Caco-2 (cell line): ENCODE measurements at regions not wholly inside any gene's neighbourhood (a gene's known extent, or its start where the extent isn't known, plus 50 kb on each side); places are given as distances from the start of the nearest gene placed in this dataset.
"Not testable (repeated sequence)": the region's sequence is repeated elsewhere in the genome, so short reads cannot be mapped to it uniquely, and the experiment has no call there.

Experiments used
- BruUV-seq: library from RNA; stranded (reverse); fragments of 400-500 nt; replicated peaks from 2 replicates; lab custom pipeline; 2021; lab: Mats Ljungman, UMichigan
- CTCF ChIA-PET: fragments of 300-600 bp; sonication (Branson Sonifier 250); formaldehyde crosslinking; loops from one replicate; lab custom pipeline; 2022; ENCODE audit warnings: antibody characterized with exemption; lab: Charles Lee
- POLR2A ChIA-PET: fragments of 300-600 bp; sonication (Branson Sonifier 250); formaldehyde crosslinking; loops from one replicate; lab custom pipeline; 2022; ENCODE audit warnings: antibody characterized with exemption; lab: Charles Lee
- DNase-seq, 2 experiments: peaks; one replicate each; pipeline versions ENCODE4 v3.0.0 to v3.0.0-alpha.2; 2020 to 2022
- H3K27me3 ChIP-seq: replicated peaks from 2 replicates; pipeline ENCODE4 v1.6.0; 2011; ENCODE audit warnings: low read length; ENCODE audit not compliant: control insufficient read depth, insufficient read depth
- H3K36me3 ChIP-seq: 2 replicates; pipeline ENCODE4 v1.5.1; 2011; ENCODE audit warnings: low read length; ENCODE audit not compliant: control insufficient read depth, insufficient read depth
- H3K4me1 ChIP-seq: fragments of 250-450 bp; sonication (Bioruptor Pico); 2 replicates; pipeline ENCODE4 v1.5.1; 2020; ENCODE audit warnings: mild to moderate bottlenecking
- H3K4me3 ChIP-seq: 2 replicates; pipeline ENCODE4 v1.5.1; 2011; ENCODE audit warnings: low read depth, mild to moderate bottlenecking, control low read depth, low read length
- H3K9me3 ChIP-seq: fragments of 250-450 bp; sonication (Bioruptor Pico); 2 replicates; pipeline ENCODE4 v1.5.1; 2020; ENCODE audit warnings: mild to moderate bottlenecking, moderate library complexity
- H3K27ac Mint-ChIP-seq: one replicate; pipeline ENCODE4 v1.8.0; 2022; ENCODE audit warnings: mixed read lengths; ENCODE audit not compliant: unreplicated experiment
- H3K27me3 Mint-ChIP-seq: one replicate; pipeline ENCODE4 v1.8.0; 2022; ENCODE audit warnings: mixed read lengths; ENCODE audit not compliant: insufficient read depth, unreplicated experiment
- H3K36me3 Mint-ChIP-seq: one replicate; pipeline ENCODE4 v1.8.0; 2022; ENCODE audit warnings: mild to moderate bottlenecking, mixed read lengths; ENCODE audit not compliant: insufficient read depth, unreplicated experiment
- H3K4me1 Mint-ChIP-seq: one replicate; pipeline ENCODE4 v1.8.0; 2022; ENCODE audit warnings: low read depth, mixed read lengths; ENCODE audit not compliant: unreplicated experiment
- H3K4me3 Mint-ChIP-seq: one replicate; pipeline ENCODE4 v1.8.0; 2022; ENCODE audit warnings: mild to moderate bottlenecking, moderate library complexity, mixed read lengths; ENCODE audit not compliant: unreplicated experiment
- H3K9me3 Mint-ChIP-seq: one replicate; pipeline ENCODE4 v1.8.0; 2022; ENCODE audit warnings: mixed read lengths; ENCODE audit not compliant: unreplicated experiment
- intact Hi-C: fragments of 100-400 bp; cut with micrococcal nuclease; formaldehyde crosslinking; loops from one replicate; pipeline ENCODE4 v1.10.0; 2022; ENCODE audit not compliant: unreplicated experiment
- TF ChIP-seq, protein P1 (sequence below), 2 experiments: fragments of 200-600 bp in 1 of 2; IDR thresholded peaks; 1 replicate in 1 of 2; 2 replicates in 1 of 2; pipeline versions ENCODE4 v1.5.1 to v1.8.0; 2011 to 2022; ENCODE audit warnings: antibody characterized with exemption in 1 of 2, control low read depth in 1 of 2, inconsistent platforms in 1 of 2, low read depth in 1 of 2, low read length in 1 of 2, mild to moderate bottlenecking in 1 of 2, moderate library complexity in 1 of 2; ENCODE audit not compliant: insufficient read depth in 1 of 2, severe bottlenecking in 1 of 2, unreplicated experiment in 1 of 2

DNA sequence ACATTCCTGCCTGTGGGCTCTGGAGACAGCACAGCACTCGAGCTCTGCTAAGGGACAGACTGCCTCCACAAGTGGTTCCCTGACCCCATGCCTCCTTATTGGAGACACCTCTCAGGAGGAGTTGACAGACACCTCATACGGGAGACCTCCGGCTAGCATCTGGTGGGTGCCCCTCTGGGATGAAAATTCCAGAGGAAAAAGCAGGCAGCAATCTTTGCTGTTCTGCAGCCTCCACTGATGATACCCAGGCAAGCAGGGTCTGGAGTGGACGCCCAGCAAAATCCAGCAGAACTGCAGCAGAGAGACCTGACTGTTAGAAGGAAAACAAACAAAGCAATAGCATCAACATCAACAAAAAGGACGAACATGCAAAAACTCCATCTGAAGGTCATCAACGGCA is 639.4 kb downstream of the SLC16A7 start:
- Mint-ChIP-seq H3K9me3 (no peaks in the 10 kb centered on the region), H3K4me1 (no peaks in the 10 kb centered on the region), H3K27ac (no peak overlapping the region), H3K4me3 (no peak overlapping the region), H3K27me3 (no peaks in the 10 kb centered on the region), H3K36me3 (no peaks in the 10 kb centered on the region)
- TF ChIP-seq, protein P1, sequence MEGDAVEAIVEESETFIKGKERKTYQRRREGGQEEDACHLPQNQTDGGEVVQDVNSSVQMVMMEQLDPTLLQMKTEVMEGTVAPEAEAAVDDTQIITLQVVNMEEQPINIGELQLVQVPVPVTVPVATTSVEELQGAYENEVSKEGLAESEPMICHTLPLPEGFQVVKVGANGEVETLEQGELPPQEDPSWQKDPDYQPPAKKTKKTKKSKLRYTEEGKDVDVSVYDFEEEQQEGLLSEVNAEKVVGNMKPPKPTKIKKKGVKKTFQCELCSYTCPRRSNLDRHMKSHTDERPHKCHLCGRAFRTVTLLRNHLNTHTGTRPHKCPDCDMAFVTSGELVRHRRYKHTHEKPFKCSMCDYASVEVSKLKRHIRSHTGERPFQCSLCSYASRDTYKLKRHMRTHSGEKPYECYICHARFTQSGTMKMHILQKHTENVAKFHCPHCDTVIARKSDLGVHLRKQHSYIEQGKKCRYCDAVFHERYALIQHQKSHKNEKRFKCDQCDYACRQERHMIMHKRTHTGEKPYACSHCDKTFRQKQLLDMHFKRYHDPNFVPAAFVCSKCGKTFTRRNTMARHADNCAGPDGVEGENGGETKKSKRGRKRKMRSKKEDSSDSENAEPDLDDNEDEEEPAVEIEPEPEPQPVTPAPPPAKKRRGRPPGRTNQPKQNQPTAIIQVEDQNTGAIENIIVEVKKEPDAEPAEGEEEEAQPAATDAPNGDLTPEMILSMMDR (IDR thresholded peaks at IDR 0.05; ENCODE audit: insufficient read depth in 1 of 2, low read depth in 1 of 2, low read length in 1 of 2, severe bottlenecking in 1 of 2, unreplicated experiment in 1 of 2) = no peak
- no peak for DNase-seq
- ChIA-PET POLR2A (no interaction called here), CTCF (no interaction called here)
- no peak overlapping the region for H3K4me3 ChIP-seq
- H3K4me1 ChIP-seq = no peaks in the 10 kb centered on the region
- no peaks in the 10 kb centered on the region for H3K36me3 ChIP-seq
- no peaks in the 10 kb centered on the region for H3K27me3 ChIP-seq
- no TSS peak for BruUV-seq
- intact Hi-C loops = no loop called here
- no peaks in the 10 kb centered on the region for H3K9me3 ChIP-seq

DNA sequence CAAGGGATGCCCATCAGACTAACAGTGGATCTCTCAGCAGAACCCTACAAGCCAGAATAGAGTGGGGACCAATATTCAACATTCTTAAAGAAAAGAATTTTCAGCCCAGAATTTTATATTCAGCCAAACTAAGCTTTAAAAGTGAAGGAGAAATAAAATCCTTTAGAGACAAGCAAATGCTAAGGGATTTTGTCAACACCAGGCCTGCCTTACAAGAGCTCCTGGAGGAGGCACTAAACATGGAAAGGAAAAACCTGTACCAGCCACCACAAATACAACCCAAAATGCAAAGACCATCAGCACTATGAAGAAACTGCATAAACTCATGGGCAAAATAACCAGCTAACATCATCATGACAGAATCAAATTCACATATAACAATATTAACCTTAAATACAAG is 640.6 kb downstream of the SLC16A7 start:
- POLR2A ChIA-PET, H3K4me3 ChIP-seq, H3K27me3 ChIP-seq, H3K9me3 Mint-ChIP-seq, H3K36me3 Mint-ChIP-seq, H3K27me3 Mint-ChIP-seq, DNase-seq, BruUV-seq, H3K9me3 ChIP-seq, H3K27ac Mint-ChIP-seq, CTCF ChIA-PET, intact Hi-C loops, H3K36me3 ChIP-seq, H3K4me1 ChIP-seq, H3K4me1 Mint-ChIP-seq, H3K4me3 Mint-ChIP-seq: not testable (repeated sequence)

DNA sequence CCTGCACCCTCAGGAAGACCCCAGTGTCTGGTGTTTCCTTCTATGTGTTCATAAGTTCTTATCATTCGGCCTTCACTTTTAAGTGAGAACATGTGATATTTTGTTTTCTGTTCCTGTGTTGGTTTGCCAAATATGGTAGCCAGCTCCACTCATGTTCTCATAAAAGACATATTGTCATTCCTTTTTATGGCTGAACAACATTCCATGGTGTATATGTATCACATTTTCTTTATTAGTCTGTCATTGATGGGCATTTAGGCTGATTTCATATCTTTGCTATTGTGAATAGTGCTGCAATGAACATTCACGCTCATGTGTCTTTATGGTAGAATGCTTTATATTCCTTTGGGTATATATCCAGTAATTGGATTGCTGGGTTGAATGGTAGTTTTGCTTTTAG is 645.1 kb downstream of the SLC16A7 start:
- Mint-ChIP-seq H3K4me1 (no peaks in the 10 kb centered on the region), H3K9me3 (no peaks in the 10 kb centered on the region), H3K27ac (no peak overlapping the region), H3K4me3 (no peak overlapping the region), H3K27me3 (no peaks in the 10 kb centered on the region), H3K36me3 (no peaks in the 10 kb centered on the region)
- ChIA-PET POLR2A (no interaction called here), CTCF (interaction anchor here (0.6 kb wide), 1 partner anchor 59 kb away, joined by 3 read pairs; no protein-coding TSS in a partner anchor)
- Histone ChIP-seq H3K36me3 (no peaks in the 10 kb centered on the region), H3K4me3 (no peak overlapping the region), H3K9me3 (no peaks in the 10 kb centered on the region), H3K4me1 (no peaks in the 10 kb centered on the region), H3K27me3 (no peaks in the 10 kb centered on the region)
- no peak for DNase-seq
- intact Hi-C loops = no loop called here
- TF ChIP-seq, protein P1 (IDR thresholded peaks at IDR 0.05; ENCODE audit: insufficient read depth in 1 of 2, low read depth in 1 of 2, low read length in 1 of 2, severe bottlenecking in 1 of 2, unreplicated experiment in 1 of 2) = no peak
- BruUV-seq = no TSS peak

DNA sequence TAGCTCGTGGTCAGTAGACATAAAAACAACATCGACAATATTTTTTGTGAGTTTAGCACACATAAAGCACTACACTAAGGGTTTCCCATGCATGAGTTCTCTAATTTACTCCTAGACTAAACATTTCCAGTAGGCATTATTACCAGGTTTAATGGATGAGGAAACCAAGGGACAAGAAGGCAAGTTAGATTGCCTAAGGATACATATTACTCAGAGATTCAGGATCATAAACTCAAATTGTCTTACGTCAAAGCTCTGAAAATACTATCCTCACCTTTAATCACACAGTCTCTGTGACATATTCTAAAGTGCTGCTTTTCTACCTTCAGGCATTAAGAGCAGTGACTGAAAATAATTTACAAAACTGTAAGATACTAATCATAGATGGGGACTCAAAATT is 655.3 kb downstream of the SLC16A7 start:
- no peaks in the 10 kb centered on the region for H3K9me3 ChIP-seq
- no peak overlapping the region for H3K4me3 Mint-ChIP-seq
- no peak overlapping the region for H3K27ac Mint-ChIP-seq
- POLR2A ChIA-PET = no interaction called here
- CTCF ChIA-PET = no interaction called here
- intact Hi-C loops = no loop called here
- H3K36me3 ChIP-seq = no peaks in the 10 kb centered on the region
- no TSS peak for BruUV-seq
- no peaks in the 10 kb centered on the region for H3K9me3 Mint-ChIP-seq
- H3K4me3 ChIP-seq = no peak overlapping the region
- no peaks in the 10 kb centered on the region for H3K27me3 Mint-ChIP-seq
- no peaks in the 10 kb centered on the region for H3K4me1 Mint-ChIP-seq
- H3K4me1 ChIP-seq = no peaks in the 10 kb centered on the region
- TF ChIP-seq, protein P1 (IDR thresholded peaks at IDR 0.05; ENCODE audit: insufficient read depth in 1 of 2, low read depth in 1 of 2, low read length in 1 of 2, severe bottlenecking in 1 of 2, unreplicated experiment in 1 of 2) = no peak
- no peak for DNase-seq
- no peaks in the 10 kb centered on the region for H3K27me3 ChIP-seq
- no peaks in the 10 kb centered on the region for H3K36me3 Mint-ChIP-seq
